GM19467 (cell line): ENCODE measurements at regions not wholly inside any gene's neighbourhood (a gene's known extent, or its start where the extent isn't known, plus 50 kb on each side); places are given as distances from the start of the nearest gene placed in this dataset.
"Not testable (repeated sequence)": the region's sequence is repeated elsewhere in the genome, so short reads cannot be mapped to it uniquely, and the experiment has no call there.

ENCODE experiments used
- ATAC-seq: cut with Tn5 transposase; IDR thresholded peaks from one replicate; pipeline ENCODE4 v1.9.1; 2021; ENCODE audit warnings: mild to moderate bottlenecking, moderate library complexity; ENCODE audit not compliant: unreplicated experiment

DNA sequence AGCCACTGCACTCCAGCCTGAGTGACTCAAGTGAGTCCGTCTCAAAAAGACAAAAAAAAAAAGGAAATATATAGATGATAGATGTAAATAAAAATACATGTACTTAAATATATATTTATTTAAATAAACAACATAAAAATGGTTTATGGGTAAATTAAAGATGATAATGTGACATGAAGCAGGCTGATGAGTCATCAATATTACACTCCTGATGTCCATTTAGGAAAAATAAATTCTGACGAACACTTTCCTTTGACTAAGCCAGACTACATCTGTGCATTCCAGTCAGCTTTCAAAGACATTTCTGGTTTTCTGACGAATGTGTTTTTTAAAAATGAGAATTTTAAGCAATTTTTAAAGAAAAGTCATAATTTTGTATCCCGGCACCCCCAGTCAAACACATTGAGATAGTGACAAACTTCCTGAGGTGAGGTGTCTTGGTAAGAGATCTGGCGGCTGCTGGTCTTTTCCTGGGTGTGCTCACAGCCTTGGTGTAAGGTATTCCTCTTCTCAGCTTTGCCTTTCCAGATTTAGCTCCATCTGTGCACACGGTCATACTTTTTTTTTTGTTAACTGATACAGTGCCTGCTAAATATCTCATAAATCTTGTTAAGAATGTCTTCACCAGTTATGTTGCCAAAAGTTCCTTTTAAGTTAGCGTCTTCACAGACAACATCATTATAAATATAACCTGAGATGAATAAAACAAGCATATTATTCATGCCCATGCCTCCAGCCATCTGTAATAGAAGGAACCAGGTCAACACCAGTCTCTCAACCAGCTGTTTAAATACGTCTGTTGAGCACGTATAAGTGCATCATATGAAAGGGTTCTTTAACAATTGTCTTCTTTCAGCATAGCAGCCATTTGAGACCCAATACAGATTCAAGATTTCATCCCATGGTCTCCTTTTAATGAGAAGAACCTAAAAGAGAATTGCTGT lies 214.5 kb upstream of the PLD5 start:
- ATAC-seq, result no peak

DNA sequence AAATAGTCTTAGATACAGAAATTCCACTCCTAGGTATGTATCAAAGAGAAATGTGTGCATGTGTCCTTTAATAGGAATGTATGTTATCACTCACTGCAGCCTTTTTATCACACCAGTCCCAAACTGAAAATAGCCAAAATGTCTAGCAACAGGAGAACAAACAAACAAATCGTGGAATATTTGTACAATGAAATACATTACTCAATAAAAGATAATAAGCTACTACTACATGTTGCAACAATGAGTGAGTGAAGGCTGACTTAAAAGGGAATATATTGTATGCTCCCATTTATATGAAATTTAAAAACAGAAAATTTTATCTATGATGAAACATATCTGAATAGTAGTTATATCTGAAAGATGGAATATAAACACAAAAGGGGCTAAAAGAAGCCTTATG lies 212.1 kb upstream of the PLD5 start:
- ATAC-seq, result no peak

DNA sequence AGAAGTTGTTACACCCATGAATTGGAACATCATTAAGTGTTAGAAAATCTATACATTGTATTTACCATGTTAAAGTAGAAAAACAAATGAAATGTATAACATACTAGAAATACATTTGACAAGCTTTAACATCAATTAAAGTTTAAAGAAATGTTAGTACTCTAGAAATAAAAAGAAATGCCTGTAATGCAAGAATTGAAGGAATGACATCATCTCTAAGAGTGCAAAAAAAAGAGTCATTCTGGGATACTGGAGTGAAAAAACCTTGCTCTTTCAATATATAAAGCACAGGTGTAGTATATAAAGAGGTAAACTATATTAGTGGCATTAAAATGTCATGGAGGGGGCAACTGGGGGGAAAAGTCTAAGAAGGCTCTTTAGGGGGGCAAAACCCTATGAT lies 210.8 kb upstream of the PLD5 start:
- ATAC-seq, result no peak

DNA sequence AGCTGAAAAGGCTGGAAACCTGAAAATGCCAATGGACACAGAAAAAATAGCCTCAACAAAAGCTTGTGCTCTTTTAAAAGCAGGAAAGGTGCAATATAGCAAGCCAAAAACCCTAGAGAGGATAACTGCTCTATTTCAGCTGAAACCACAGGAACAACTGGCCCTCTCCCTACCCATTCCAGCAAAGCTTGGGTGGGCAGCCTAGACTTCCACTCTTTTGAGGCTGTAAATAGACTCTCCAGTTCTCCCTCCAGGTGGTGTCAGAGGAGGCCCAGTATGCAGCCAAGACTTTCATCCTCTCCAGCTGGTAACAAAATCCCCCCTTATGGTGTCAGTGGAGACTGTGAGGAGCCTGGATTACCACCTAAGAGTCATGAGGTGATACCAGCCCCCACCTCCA lies 206.9 kb upstream of the PLD5 start:
- no peak for ATAC-seq

DNA sequence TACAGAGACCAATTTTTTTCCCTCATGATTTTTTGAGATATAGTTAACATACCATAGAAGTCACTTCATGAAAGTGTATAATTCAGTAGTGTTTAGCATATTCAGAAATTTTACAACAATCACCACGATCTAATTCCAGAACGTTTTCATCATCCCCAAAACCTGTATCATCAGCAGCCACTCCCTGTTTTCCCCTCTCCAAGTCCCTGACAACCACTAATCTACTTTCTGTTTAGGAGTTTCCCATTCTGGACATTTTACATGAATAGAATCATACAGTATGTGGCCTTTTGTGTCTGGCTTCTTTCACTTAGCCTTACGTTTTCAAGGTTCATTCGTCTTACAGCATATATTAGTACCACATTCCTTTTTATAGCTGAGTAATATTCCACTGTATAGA lies 204.2 kb upstream of the PLD5 start:
- ATAC-seq, result no peak

DNA sequence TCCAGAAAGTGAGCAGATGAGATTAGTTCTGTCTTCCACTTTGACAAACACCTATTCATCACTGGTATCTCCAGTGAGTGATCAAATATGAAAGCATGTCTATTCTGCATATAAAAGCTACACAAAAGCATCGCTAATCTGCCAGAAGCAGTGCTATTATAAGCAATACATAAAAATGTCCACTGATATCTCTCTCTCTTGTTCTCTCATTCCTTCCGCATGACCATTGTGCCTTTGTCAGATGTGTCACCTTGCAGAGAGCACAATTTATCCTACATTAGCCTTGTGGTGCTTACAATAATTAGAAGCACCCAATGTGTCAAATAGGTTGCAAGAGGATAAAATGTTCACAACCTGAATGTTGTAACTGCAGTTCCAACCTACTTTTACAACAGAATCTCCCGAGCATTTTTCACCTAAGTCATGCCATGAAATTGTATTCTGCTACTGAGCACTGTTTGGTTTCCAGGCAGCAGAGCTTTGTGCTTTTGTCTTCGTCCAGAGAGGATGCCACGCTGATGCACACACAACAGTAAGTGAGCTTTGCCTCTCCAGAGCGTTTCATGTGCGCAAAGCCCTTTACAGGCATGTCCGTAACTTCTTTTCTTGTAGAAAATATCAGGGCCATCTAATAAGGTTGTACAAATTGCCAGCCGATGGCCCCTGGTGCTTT lies 198.7 kb upstream of the PLD5 start:
- no peak for ATAC-seq

DNA sequence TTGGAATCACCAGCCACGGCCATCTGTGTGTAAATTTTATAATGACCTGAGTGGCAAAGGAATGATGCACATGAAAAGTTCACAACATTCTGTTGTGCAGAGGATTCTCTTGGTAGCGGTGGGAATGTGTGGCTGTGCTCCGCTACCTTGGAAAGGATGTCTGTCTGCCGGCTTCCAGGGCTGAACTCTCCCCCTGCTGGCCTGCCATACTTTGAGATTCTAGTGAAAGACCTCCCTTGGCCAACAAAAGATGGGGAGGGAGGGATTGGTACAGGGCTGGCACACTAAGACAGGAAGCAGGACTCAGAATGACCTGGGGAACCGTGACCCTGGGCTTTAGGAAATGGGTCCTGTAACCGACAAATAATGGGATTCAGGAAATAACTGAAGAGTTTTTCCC lies 194.5 kb upstream of the PLD5 start:
- ATAC-seq, result no peak

DNA sequence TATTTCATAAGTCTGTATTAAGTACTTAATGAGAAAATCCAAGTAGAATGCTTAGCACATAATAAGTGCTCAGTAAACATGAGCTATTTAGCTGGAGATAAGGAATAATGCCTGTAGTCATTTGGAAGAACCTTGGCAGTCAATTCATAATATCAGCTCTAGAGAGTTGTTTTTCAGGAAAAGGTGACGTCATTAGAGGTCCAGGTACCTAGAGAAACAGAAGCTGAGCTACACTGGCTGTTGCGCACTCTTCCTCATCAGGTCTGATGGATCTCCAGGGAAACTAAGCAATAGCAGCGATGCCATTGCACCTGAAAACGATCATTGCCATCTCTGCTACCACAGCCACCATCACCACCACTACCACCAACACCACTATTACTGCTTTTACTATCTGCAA lies 187.8 kb upstream of the PLD5 start:
- ATAC-seq, result no peak

DNA sequence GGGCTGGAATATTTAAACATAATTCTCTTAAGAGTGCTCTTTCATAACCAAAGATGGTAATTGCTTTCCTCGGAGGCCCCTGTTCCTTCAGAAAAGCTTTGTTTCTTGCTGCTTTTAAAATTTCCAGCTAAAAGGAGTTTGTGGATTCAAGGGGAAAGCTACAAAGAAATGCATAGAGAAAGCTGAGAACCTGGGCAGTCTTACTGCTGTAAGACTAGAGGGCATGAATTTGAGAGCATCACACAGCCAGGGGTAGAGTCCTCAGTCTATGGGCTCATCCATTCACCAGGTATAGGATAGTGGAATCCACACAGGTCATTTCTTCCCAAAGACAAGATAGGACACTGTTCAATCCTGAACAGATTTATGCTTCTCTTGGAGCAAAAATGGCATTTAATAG lies 186.3 kb upstream of the PLD5 start:
- ATAC-seq, result no peak

DNA sequence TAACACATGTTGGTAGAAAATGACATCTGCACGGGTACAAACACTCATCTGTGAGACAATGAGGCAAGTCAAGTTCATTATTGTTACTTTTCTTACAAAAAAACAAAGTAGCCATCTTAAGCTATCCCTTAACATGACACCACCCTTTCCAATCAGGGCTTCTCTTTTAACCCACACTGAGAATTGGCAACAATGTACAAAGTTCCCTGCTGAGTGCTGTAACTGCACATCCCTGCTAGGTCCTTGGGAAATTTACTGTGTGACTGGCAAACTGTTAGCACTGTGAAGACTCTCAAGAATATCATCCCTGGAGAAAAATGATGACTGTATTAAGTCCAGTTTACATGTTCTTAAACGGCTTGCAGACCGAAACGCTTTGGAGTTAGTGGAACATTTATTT lies 185.8 kb upstream of the PLD5 start:
- no peak for ATAC-seq

DNA sequence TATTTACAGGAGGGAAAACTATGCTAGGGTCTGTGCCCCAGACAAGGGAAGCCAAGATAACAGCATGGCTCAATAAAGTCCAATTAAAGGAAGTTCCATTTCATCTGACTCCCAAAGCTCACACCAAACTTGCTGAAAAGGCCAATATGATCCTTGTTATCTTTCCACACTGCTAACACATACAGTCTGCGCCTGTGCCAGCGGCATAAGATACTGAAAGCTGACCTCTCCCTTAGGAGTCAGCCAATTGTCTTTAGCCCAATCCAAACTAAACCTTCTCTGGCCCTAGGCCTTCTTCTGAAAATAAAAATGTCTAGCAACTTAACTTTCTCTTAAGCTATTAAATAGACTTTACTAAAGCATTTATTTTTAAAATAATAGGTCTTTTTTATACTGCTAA lies 179.0 kb upstream of the PLD5 start:
- ATAC-seq, result no peak

DNA sequence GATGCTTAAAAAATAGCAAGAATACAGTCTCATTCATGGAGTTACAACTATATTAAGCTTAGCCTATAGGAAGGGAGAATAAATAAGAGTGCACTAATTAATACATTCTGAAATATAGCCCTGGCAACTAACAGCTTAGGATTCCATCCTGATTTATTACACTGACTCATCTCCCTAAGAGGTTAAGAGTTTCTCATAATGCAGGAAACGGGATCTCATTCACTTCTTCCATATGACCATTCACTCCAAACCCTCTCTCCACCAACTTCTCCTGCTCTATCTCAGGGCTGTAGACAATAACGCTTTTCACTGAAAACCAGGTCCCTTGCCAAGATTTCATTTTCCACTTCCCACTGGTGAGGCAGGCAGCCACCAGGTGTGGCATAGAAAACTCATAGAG lies 168.5 kb upstream of the PLD5 start:
- ATAC-seq, result no peak

DNA sequence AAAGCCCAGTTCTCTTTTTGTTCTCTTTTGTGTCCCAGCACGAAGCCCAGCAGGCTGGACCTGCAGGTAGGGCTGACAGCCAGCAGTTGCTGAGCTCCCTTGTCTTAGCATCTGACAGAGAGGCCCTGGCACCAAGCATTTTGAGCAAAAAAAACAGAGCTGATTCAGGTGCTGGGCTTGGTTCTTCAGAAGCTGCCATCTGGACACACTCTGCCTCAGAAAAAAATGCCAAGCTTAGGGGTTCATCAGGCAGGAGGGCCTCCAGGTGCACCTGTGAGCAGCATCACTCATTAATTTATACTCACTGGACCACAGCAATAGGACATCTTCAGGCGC lies 167.1 kb upstream of the PLD5 start:
- ATAC-seq, result no peak

DNA sequence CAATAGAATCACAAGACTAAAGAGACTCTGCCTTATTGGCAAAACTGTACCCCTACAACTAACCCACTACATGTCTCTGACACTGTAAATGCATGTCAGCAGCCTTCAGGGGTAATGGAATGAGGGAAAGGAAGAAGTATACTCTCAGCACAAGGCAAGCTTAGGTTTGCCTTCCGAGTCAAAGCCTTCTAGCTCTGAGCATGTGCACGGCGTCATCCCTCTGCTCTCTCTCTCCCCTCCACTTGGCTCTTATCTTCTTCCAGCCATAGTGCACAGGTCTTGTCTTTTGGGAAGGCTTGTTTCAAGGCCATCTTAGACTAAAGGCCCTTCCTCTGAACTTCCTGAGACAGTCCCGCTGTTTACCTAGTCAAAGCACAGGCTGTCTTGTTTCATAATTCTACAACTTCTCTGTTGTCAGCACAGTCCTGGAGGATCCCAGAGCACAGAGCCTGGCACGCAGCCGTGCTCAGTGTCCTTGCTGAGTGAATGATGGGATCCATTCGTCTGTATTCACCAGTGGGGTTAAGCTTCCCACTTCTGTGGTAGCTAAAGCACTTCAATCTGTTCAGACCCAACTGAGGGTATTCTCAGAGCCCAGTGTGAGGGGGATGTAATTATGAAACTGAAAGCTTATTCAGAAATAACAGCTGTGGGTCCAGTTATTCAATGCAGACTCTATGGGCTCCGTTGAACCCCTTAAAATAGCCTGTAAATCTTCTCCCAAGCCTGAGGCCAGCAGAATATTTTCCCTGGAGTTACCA lies 166.5 kb upstream of the PLD5 start:
- ATAC-seq, result peak; percentile 66

DNA sequence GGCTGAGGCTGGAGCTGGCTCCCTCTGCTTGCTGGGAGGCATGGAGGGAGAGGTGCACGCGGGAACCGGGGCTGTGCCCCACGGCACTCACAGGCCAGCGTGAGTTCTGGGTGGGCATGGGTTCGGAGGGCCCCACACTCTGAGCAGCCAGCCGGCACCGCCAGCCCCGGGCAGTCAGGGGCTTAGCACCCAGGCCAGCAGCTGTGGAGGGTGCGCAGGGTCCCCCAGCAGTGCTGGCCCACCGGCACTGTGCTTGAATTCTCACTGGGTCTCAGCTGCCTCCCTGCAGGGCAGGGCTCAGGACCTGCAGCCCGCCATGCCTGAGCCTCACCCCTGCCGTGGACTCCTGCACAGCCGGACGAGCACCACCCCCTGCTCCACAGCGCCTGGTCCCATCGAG lies 164.9 kb upstream of the PLD5 start:
- no peak for ATAC-seq

DNA sequence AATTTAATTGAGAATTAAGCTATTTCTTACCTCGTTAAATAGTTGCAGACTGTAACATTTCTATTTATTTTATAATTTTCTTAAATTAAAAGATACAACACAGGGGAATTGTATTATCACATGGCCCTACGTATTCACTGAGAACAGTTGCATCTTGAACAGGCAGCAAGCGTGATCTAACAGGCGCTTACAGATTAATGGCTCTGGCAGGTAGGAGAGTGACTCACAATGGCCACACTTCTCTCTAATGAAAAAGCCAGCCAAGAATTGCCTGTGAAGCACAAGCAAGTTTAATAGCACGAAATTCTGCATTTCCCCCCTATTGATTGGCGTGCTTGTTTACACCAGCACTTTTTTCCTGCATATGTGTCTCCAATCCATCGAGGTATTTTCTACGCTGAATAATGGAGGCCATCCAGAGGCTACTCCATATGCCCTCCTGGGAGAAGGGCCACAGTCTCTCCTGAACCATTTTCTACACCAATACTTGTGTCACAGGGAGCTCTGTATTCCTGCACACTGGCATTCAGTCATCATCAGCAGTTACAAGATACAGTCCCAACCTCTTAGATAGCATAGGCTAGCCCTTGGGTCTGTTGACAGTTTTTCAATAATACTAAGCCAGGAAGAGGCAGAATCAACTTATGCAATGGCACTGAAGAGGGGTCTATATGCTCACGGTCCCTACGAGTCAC lies 150.6 kb upstream of the PLD5 start:
- no peak for ATAC-seq

DNA sequence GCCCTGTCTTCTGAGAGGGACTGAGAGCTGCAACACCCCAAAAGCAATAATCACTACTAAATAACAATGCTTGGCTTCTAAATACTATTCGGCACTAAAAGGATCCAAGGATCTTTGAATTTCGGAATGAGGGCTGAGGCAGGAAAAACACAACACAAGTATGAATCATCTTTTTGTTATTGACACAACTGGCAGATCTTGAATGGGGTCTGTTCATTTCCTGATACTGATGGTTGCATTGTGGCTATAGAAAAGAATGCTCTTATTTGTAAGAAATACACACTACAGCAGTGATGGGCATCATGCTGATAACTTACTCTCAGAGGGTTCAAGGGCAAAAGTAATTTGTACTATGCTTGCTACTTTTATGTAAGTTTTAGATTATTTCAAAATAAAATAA lies 149.2 kb upstream of the PLD5 start:
- no peak for ATAC-seq

DNA sequence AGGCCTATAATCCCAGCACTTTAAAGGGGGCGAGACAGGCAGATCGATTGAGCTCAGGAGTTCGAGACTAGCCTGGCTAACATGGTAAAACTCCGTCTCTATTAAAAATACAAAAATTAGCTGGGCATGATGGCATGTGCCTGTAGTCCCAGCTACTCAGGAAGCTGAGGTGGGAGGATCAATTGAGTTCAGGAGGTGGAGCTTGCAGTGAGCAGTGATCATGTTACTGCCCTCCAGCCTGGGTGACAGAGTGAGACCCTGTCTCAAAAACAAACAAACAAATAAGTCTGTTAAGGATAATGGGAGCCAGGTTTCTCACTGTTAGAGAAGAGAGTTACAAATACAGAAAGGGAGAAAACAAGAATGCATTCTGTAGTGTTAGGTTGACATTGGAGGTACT lies 148.7 kb upstream of the PLD5 start:
- not testable (repeated sequence) for ATAC-seq

DNA sequence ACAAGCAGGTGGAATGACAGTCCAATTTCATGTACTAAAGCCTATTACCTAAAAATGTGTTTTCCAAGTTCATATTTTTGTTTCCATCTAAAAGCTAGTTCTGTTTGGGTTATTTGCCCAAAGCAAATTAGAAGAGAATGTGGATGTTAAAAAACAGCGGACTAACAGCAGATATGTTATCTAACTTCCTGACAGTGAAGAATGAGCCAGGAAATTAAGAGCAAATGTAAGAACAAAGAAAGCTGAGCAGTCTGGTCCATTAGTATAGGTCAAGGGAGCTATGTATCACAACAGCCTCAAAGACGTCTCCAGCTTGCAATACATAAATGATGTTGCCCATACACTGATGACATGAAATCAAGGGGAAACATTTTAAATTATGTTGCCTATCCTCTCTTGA lies 145.5 kb upstream of the PLD5 start:
- ATAC-seq, result no peak

DNA sequence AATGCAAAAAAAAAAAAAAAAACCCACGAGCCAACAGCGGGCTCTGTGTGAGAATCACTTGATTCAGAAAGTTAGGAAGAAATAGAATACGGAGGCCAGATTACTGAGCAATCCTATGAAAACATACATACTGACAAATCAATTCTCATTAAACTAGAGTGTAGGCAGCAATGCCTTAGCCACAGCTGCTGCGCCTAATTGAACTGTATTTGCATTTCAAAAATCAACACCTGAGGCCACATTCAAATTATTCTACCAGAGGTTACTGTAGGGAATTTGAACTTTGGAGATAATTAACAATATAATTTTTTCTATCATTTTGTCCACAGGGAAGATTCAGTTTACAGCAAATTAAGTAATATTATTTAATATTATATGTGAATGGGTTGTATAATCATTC lies 138.4 kb upstream of the PLD5 start:
- ATAC-seq, result no peak

DNA sequence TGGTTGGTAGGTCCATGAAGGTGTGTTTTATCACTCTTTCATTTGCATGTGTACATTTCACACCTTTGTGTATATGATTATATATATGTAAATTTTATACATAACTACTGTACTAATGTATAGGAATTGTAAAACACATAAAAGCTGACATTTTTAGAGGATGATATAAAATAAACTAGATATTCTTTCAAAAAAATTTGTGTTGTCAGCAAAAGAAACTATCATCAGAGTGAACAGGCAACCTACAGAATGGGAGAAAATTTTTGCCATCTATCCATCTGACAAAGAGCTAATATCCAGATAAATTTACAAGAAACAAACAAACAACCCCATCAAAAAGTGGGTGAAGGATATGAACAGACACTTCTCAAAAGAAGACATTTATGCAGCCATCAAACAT lies 129.3 kb upstream of the PLD5 start:
- ATAC-seq, result not testable (repeated sequence)
